ENCODE measurements at regions not wholly inside any gene's neighbourhood (a gene's known extent, or its start where the extent isn't known, plus 50 kb on each side); places are given as distances from the start of the nearest gene placed in this dataset.

GRCh38 chr7:45246339-45246738 lies 88.7 kb downstream of the RAMP3 start:
- TF ChIP-seq, protein P1, sequence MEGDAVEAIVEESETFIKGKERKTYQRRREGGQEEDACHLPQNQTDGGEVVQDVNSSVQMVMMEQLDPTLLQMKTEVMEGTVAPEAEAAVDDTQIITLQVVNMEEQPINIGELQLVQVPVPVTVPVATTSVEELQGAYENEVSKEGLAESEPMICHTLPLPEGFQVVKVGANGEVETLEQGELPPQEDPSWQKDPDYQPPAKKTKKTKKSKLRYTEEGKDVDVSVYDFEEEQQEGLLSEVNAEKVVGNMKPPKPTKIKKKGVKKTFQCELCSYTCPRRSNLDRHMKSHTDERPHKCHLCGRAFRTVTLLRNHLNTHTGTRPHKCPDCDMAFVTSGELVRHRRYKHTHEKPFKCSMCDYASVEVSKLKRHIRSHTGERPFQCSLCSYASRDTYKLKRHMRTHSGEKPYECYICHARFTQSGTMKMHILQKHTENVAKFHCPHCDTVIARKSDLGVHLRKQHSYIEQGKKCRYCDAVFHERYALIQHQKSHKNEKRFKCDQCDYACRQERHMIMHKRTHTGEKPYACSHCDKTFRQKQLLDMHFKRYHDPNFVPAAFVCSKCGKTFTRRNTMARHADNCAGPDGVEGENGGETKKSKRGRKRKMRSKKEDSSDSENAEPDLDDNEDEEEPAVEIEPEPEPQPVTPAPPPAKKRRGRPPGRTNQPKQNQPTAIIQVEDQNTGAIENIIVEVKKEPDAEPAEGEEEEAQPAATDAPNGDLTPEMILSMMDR (CRISPR knock-in tag; IDR thresholded peaks at IDR 0.05), result no peak
- TF ChIP-seq MEF2D (CRISPR knock-in tag; IDR thresholded peaks at IDR 0.05), result no peak
- TF ChIP-seq POLR2A (IDR thresholded peaks at IDR 0.05; ENCODE audit: insufficient read depth in 1 of 2, low read depth in 2 of 2, low read length in 2 of 2), result no peak
- no peak for TF ChIP-seq CC2D1A (CRISPR knock-in tag; IDR thresholded peaks at IDR 0.05)
- no peak for TF ChIP-seq EP300 (IDR thresholded peaks at IDR 0.05; ENCODE audit: low read depth in 2 of 2, low read length in 2 of 2)
- TF ChIP-seq EP300 (CRISPR knock-in tag; IDR thresholded peaks at IDR 0.05; ENCODE audit: borderline replicate concordance), result no peak
- no peak for TF ChIP-seq MTA3 (CRISPR knock-in tag; IDR thresholded peaks at IDR 0.05)
- no peak for TF ChIP-seq MAFK (conservative IDR thresholded peaks at IDR 0.05 in 1 of 2, IDR thresholded peaks at IDR 0.05 in 1 of 2; ENCODE audit: low read length in 2 of 2)
